ENCODE measurements at regions not wholly inside any gene's neighbourhood (a gene's known extent, or its start where the extent isn't known, plus 50 kb on each side); places are given as distances from the start of the nearest gene placed in this dataset.

DNA sequence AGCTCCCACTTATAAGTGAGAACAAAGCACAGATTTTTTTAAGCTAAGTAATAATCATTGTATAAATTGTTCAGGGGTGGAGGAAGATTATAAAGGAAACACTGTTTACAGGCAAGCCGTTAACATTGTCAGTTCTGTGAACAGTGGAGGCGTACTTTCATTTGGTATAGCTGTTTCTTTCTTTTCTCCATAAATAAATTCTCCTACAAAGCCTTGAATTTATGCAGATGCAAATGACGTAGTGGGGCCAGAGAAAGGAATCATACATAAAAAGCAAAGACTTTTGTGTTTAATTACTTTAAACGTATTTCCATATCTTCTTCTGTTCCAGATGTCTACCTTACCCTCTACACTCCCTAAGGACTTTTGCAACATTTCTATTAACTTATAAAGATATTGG, 914.9 kb downstream of the ZPLD1 start:
- POLR2A ChIA-PET (ENCODE audit: partially characterized antibody) = no interaction called here
- Histone ChIP-seq H2AFZ (ENCODE audit: low read length) (no peak overlapping the region), H3K4me1 (replicated peaks in 1 of 4; ENCODE audit: control insufficient read depth in 3 of 4, insufficient read depth in 4 of 4, low read length in 3 of 4) (no peaks in the 10 kb centered on the region), H3K79me1 (ENCODE audit: low read depth, low read length) (no peaks in the 10 kb centered on the region), H3K4ac (replicated peaks; ENCODE audit: insufficient read length, low read depth, low read length) (no peak overlapping the region), H2BK15ac (ENCODE audit: low read length) (no peak overlapping the region), H3K23ac (ENCODE audit: insufficient read length) (no peak overlapping the region), H2BK120ac (replicated peaks; ENCODE audit: low read depth, low read length) (no peak overlapping the region), H4K8ac (ENCODE audit: extremely low read depth, insufficient read depth, low read length) (no peak overlapping the region), H3K23me2 (ENCODE audit: low read depth, low read length) (no peaks in the 10 kb centered on the region), H4K5ac (ENCODE audit: insufficient read length, low read depth, low read length) (no peak overlapping the region), H3K36me3 (ENCODE audit: control insufficient read depth in 2 of 4, insufficient read depth in 4 of 4, low read length in 3 of 4) (no peaks in the 10 kb centered on the region), H3K56ac (replicated peaks; ENCODE audit: insufficient read length, low read depth, low read length) (no peak overlapping the region), H3K9me3 (ENCODE audit: insufficient read depth in 2 of 2, low read depth in 1 of 2, low read length in 1 of 2) (no peaks in the 10 kb centered on the region), H4K91ac (replicated peaks; ENCODE audit: insufficient read length, low read length) (no peak overlapping the region), H2BK12ac (ENCODE audit: low read depth, low read length) (no peak overlapping the region), H2BK5ac (ENCODE audit: low read depth, low read length) (no peak overlapping the region), H3K4me2 (ENCODE audit: insufficient read depth in 1 of 2, low read depth in 2 of 2, low read length in 2 of 2) (no peak overlapping the region), H3K27ac (ENCODE audit: low read depth, low read length) (no peak overlapping the region), H4K20me1 (replicated peaks in 1 of 2; ENCODE audit: control insufficient read depth in 1 of 2, insufficient read depth in 2 of 2, low read length in 2 of 2) (no peaks in the 10 kb centered on the region), H3K79me2 (ENCODE audit: control insufficient read depth in 1 of 2, insufficient read depth in 2 of 2, low read length in 2 of 2) (no peaks in the 10 kb centered on the region), H3K27me3 (replicated peaks in 1 of 4; ENCODE audit: control insufficient read depth in 3 of 4, extremely low read depth in 1 of 4, insufficient read depth in 3 of 4, low read length in 3 of 4) (no peaks in the 10 kb centered on the region), H2BK20ac (ENCODE audit: low read length) (no peak overlapping the region), H3K18ac (ENCODE audit: extremely low read depth, low read length) (no peak overlapping the region), H3K9ac (replicated peaks in 1 of 4; ENCODE audit: extremely low read depth in 1 of 4, low read depth in 3 of 4, low read length in 3 of 4) (no peak overlapping the region), H3K4me3 (ENCODE audit: extremely low read depth in 1 of 4, insufficient read depth in 2 of 4, low read depth in 3 of 4, low read length in 4 of 4) (no peak overlapping the region), H2AK5ac (ENCODE audit: low read depth, low read length) (no peak overlapping the region), H3K14ac (ENCODE audit: insufficient read length) (no peak overlapping the region)
- FAIRE-seq (no peak), DNase-seq (ENCODE audit: low read depth in 1 of 2, low spot score in 2 of 2) (no peak)
- 94% methylated on average over 4 of the region's 4 CpGs; no CpG with 5 or more reads in 1 of the 2 experiments for WGBS, 2 experiments (ENCODE audit: extremely low coverage in 1 of 2, insufficient coverage in 1 of 2, insufficient read length in 1 of 2, insufficient replicate concordance in 2 of 2, low coverage in 1 of 2, low lambda C conversion rate in 2 of 2, missing lambda C conversion rate in 1 of 2)
- CTCF ChIA-PET (ENCODE audit: partially characterized antibody) = interaction anchor here (0.6 to 0.8 kb wide), 2 partner anchors 55 to 677 kb away, joined by 3 read pairs; no protein-coding TSS in a partner anchor
- TF ChIP-seq CREB1 (IDR thresholded peaks at IDR 0.05) = no peak
- no peak for TF ChIP-seq USF2 (IDR thresholded peaks at IDR 0.05; ENCODE audit: low read length)
- TF ChIP-seq TBP (IDR thresholded peaks at IDR 0.05; ENCODE audit: low read depth, low read length) = no peak
- no peak for TF ChIP-seq YY1 (IDR thresholded peaks at IDR 0.05; ENCODE audit: low read depth, low read length)
- no peak for TF ChIP-seq SUZ12 (IDR thresholded peaks at IDR 0.05; ENCODE audit: low read length)
- no peak for TF ChIP-seq SIN3A (conservative IDR thresholded peaks at IDR 0.05 in 1 of 2, IDR thresholded peaks at IDR 0.05 in 1 of 2; ENCODE audit: low read depth in 1 of 2, low read length in 2 of 2)
- TF ChIP-seq HDAC2 (IDR thresholded peaks at IDR 0.05; ENCODE audit: borderline replicate concordance in 1 of 2, low read depth in 2 of 2, low read length in 2 of 2) = no peak
- TF ChIP-seq, protein P1, sequence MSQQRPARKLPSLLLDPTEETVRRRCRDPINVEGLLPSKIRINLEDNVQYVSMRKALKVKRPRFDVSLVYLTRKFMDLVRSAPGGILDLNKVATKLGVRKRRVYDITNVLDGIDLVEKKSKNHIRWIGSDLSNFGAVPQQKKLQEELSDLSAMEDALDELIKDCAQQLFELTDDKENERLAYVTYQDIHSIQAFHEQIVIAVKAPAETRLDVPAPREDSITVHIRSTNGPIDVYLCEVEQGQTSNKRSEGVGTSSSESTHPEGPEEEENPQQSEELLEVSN (IDR thresholded peaks at IDR 0.05) = no peak
- no peak for TF ChIP-seq SP2 (IDR thresholded peaks at IDR 0.05; ENCODE audit: low read length)
- no peak for TF ChIP-seq CBX8 (IDR thresholded peaks at IDR 0.05; ENCODE audit: borderline replicate concordance, low read depth, low read length)
- no peak for TF ChIP-seq NRF1 (IDR thresholded peaks at IDR 0.05; ENCODE audit: low read depth, low read length)
